ACHN (cell line): ENCODE measurements at regions not wholly inside any gene's neighbourhood (a gene's known extent, or its start where the extent isn't known, plus 50 kb on each side); places are given as distances from the start of the nearest gene placed in this dataset.
"Not testable (repeated sequence)": the region's sequence is repeated elsewhere in the genome, so short reads cannot be mapped to it uniquely, and the experiment has no call there.

Experiments
- DNase-seq: peaks from one replicate; pipeline ENCODE4 v3.0.0-alpha.2; 2015
- in situ Hi-C: cut with HindIII; loops from 2 replicates; pipeline ENCODE4 v1.10.0; 2017; ENCODE audit warnings: low sequenced_read_pairs, low pct_ligation_motif_present, low pct_unique_long_range_greater_than_20kb

- in situ Hi-C loops, result no loop called here
- no peak for DNase-seq
Measured at GRCh38 chr17:83198366-83199341, 119.2 kb downstream of the METRNL start.

GRCh38 chr17:83199500-83200201 lies 120.2 kb downstream of the METRNL start:
- DNase-seq, result no peak
- in situ Hi-C loops, result no loop called here

- no peak for DNase-seq
- in situ Hi-C loops, result no loop called here
Measured at GRCh38 chr17:83200231-83200699, 120.9 kb downstream of the METRNL start.

GRCh38 chr17:83200751-83201150 lies 121.3 kb downstream of the METRNL start:
- DNase-seq, result no peak
- in situ Hi-C loops, result no loop called here

- DNase-seq, result no peak
- in situ Hi-C loops, result no loop called here
Measured at GRCh38 chr17:83201206-83202001, 122.0 kb downstream of the METRNL start.

GRCh38 chr17:83202002-83203000 lies 122.9 kb downstream of the METRNL start:
- in situ Hi-C loops, result no loop called here
- no peak for DNase-seq

- no peak for DNase-seq
- in situ Hi-C loops, result no loop called here
Measured at GRCh38 chr17:83203073-83203471, 123.7 kb downstream of the METRNL start.

- DNase-seq, result no peak
- in situ Hi-C loops, result no loop called here
Measured at GRCh38 chr17:83203472-83204221, 124.2 kb downstream of the METRNL start.

GRCh38 chr17:83204230-83204725 lies 124.9 kb downstream of the METRNL start:
- in situ Hi-C loops, result no loop called here
- no peak for DNase-seq

GRCh38 chr17:83204736-83205386 lies 125.5 kb downstream of the METRNL start:
- DNase-seq, in situ Hi-C loops: not testable (repeated sequence)

GRCh38 chr17:83205387-83206035 lies 126.1 kb downstream of the METRNL start:
- in situ Hi-C loops, DNase-seq: not testable (repeated sequence)

- DNase-seq, in situ Hi-C loops: not testable (repeated sequence)
Measured at GRCh38 chr17:83206036-83206394, 126.6 kb downstream of the METRNL start.

GRCh38 chr17:83206819-83207588 lies 127.6 kb downstream of the METRNL start:
- DNase-seq, in situ Hi-C loops: not testable (repeated sequence)

- in situ Hi-C loops, result not testable (repeated sequence)
- peak; percentile 11 for DNase-seq
Measured at GRCh38 chr17:83247001-83247400, 167.6 kb downstream of the METRNL start.
